ENCODE measurements at regions not wholly inside any gene's neighbourhood (a gene's known extent, or its start where the extent isn't known, plus 50 kb on each side); places are given as distances from the start of the nearest gene placed in this dataset.

DNA sequence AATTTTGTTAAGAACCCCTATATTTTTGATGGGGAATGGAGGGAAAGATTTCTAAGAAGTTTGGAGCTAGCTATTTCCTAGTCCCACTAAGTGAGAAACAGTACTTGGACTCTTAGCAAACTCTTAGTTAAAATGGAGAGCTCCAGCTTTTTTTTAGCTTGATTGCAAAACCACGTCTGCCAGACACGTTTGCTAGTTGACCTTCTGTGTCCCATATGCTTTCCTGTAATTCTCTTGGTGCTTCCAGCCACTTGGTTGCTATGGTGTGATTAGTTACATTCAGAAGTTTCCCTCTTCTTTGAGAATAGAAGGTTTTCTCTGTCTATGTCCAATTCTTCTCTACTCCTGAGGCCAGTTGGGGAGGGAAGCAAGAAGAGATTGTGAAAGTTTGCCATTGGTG lies 417.0 kb upstream of the TLE4 start:
- Histone ChIP-seq H3K23me2 (ENCODE audit: low read depth, low read length) (no peaks in the 10 kb centered on the region), H3K4me3 (ENCODE audit: extremely low read depth in 1 of 4, insufficient read depth in 2 of 4, low read depth in 3 of 4, low read length in 4 of 4) (no peak overlapping the region), H2BK5ac (ENCODE audit: low read depth, low read length) (no peak overlapping the region), H3K23ac (ENCODE audit: insufficient read length) (no peak overlapping the region), H4K20me1 (replicated peaks in 1 of 2; ENCODE audit: control insufficient read depth in 1 of 2, insufficient read depth in 2 of 2, low read length in 2 of 2) (no peaks in the 10 kb centered on the region), H3K4me1 (replicated peaks in 1 of 4; ENCODE audit: control insufficient read depth in 3 of 4, insufficient read depth in 4 of 4, low read length in 3 of 4) (no peaks in the 10 kb centered on the region), H3K79me2 (ENCODE audit: control insufficient read depth in 1 of 2, insufficient read depth in 2 of 2, low read length in 2 of 2) (no peaks in the 10 kb centered on the region), H2AK5ac (ENCODE audit: low read depth, low read length) (no peak overlapping the region), H3K4ac (replicated peaks; ENCODE audit: insufficient read length, low read depth, low read length) (no peak overlapping the region), H4K5ac (ENCODE audit: insufficient read length, low read depth, low read length) (no peak overlapping the region), H2BK15ac (ENCODE audit: low read length) (no peak overlapping the region), H2BK12ac (ENCODE audit: low read depth, low read length) (no peak overlapping the region), H4K91ac (replicated peaks; ENCODE audit: insufficient read length, low read length) (no peak overlapping the region), H3K27me3 (replicated peaks in 1 of 4; ENCODE audit: control insufficient read depth in 3 of 4, extremely low read depth in 1 of 4, insufficient read depth in 3 of 4, low read length in 3 of 4) (no peaks in the 10 kb centered on the region), H2AFZ (ENCODE audit: low read length) (no peak overlapping the region), H3K36me3 (ENCODE audit: control insufficient read depth in 2 of 4, insufficient read depth in 4 of 4, low read length in 3 of 4) (no peaks in the 10 kb centered on the region), H4K8ac (ENCODE audit: extremely low read depth, insufficient read depth, low read length) (no peak overlapping the region), H3K18ac (ENCODE audit: extremely low read depth, low read length) (no peak overlapping the region), H2BK120ac (replicated peaks; ENCODE audit: low read depth, low read length) (no peak overlapping the region), H2BK20ac (ENCODE audit: low read length) (no peak overlapping the region), H3K9ac (replicated peaks in 1 of 4; ENCODE audit: extremely low read depth in 1 of 4, low read depth in 3 of 4, low read length in 3 of 4) (no peak overlapping the region), H3K56ac (replicated peaks; ENCODE audit: insufficient read length, low read depth, low read length) (no peak overlapping the region), H3K79me1 (ENCODE audit: low read depth, low read length) (no peaks in the 10 kb centered on the region), H3K9me3 (ENCODE audit: insufficient read depth in 2 of 2, low read depth in 1 of 2, low read length in 1 of 2) (no peaks in the 10 kb centered on the region), H3K4me2 (ENCODE audit: insufficient read depth in 1 of 2, low read depth in 2 of 2, low read length in 2 of 2) (no peak overlapping the region), H3K27ac (ENCODE audit: low read depth, low read length) (no peak overlapping the region), H3K14ac (ENCODE audit: insufficient read length) (no peak overlapping the region)
- POLR2A ChIA-PET (ENCODE audit: partially characterized antibody) = no interaction called here
- 95% methylated on average over 2 of the region's 2 CpGs; no CpG with 5 or more reads in 1 of the 2 experiments for WGBS, 2 experiments (ENCODE audit: extremely low coverage in 1 of 2, insufficient coverage in 1 of 2, insufficient read length in 1 of 2, insufficient replicate concordance in 2 of 2, low coverage in 1 of 2, low lambda C conversion rate in 2 of 2, missing lambda C conversion rate in 1 of 2)
- CTCF ChIA-PET (ENCODE audit: partially characterized antibody) = no interaction called here
- FAIRE-seq = no peak
- DNase-seq (ENCODE audit: low read depth in 1 of 2, low spot score in 2 of 2) = no peak
- TF ChIP-seq, protein P1, sequence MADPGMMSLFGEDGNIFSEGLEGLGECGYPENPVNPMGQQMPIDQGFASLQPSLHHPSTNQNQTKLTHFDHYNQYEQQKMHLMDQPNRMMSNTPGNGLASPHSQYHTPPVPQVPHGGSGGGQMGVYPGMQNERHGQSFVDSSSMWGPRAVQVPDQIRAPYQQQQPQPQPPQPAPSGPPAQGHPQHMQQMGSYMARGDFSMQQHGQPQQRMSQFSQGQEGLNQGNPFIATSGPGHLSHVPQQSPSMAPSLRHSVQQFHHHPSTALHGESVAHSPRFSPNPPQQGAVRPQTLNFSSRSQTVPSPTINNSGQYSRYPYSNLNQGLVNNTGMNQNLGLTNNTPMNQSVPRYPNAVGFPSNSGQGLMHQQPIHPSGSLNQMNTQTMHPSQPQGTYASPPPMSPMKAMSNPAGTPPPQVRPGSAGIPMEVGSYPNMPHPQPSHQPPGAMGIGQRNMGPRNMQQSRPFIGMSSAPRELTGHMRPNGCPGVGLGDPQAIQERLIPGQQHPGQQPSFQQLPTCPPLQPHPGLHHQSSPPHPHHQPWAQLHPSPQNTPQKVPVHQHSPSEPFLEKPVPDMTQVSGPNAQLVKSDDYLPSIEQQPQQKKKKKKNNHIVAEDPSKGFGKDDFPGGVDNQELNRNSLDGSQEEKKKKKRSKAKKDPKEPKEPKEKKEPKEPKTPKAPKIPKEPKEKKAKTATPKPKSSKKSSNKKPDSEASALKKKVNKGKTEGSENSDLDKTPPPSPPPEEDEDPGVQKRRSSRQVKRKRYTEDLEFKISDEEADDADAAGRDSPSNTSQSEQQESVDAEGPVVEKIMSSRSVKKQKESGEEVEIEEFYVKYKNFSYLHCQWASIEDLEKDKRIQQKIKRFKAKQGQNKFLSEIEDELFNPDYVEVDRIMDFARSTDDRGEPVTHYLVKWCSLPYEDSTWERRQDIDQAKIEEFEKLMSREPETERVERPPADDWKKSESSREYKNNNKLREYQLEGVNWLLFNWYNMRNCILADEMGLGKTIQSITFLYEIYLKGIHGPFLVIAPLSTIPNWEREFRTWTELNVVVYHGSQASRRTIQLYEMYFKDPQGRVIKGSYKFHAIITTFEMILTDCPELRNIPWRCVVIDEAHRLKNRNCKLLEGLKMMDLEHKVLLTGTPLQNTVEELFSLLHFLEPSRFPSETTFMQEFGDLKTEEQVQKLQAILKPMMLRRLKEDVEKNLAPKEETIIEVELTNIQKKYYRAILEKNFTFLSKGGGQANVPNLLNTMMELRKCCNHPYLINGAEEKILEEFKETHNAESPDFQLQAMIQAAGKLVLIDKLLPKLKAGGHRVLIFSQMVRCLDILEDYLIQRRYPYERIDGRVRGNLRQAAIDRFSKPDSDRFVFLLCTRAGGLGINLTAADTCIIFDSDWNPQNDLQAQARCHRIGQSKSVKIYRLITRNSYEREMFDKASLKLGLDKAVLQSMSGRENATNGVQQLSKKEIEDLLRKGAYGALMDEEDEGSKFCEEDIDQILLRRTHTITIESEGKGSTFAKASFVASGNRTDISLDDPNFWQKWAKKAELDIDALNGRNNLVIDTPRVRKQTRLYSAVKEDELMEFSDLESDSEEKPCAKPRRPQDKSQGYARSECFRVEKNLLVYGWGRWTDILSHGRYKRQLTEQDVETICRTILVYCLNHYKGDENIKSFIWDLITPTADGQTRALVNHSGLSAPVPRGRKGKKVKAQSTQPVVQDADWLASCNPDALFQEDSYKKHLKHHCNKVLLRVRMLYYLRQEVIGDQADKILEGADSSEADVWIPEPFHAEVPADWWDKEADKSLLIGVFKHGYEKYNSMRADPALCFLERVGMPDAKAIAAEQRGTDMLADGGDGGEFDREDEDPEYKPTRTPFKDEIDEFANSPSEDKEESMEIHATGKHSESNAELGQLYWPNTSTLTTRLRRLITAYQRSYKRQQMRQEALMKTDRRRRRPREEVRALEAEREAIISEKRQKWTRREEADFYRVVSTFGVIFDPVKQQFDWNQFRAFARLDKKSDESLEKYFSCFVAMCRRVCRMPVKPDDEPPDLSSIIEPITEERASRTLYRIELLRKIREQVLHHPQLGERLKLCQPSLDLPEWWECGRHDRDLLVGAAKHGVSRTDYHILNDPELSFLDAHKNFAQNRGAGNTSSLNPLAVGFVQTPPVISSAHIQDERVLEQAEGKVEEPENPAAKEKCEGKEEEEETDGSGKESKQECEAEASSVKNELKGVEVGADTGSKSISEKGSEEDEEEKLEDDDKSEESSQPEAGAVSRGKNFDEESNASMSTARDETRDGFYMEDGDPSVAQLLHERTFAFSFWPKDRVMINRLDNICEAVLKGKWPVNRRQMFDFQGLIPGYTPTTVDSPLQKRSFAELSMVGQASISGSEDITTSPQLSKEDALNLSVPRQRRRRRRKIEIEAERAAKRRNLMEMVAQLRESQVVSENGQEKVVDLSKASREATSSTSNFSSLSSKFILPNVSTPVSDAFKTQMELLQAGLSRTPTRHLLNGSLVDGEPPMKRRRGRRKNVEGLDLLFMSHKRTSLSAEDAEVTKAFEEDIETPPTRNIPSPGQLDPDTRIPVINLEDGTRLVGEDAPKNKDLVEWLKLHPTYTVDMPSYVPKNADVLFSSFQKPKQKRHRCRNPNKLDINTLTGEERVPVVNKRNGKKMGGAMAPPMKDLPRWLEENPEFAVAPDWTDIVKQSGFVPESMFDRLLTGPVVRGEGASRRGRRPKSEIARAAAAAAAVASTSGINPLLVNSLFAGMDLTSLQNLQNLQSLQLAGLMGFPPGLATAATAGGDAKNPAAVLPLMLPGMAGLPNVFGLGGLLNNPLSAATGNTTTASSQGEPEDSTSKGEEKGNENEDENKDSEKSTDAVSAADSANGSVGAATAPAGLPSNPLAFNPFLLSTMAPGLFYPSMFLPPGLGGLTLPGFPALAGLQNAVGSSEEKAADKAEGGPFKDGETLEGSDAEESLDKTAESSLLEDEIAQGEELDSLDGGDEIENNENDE (IDR thresholded peaks at IDR 0.05; ENCODE audit: insufficient replicate concordance, low read length) = no peak
